Stimulated activated CD4-positive, alpha-beta T cell treated with anti-CD3 and anti-CD28 coated beads, Interleukin-2, amount 100 ng/mL, for 24 hours (primary cell): ENCODE measurements at regions not wholly inside any gene's neighbourhood (a gene's known extent, or its start where the extent isn't known, plus 50 kb on each side); places are given as distances from the start of the nearest gene placed in this dataset.

Source experiments
- DNase-seq, 2 donors: peaks; one replicate each; pipeline ENCODE4 v3.0.0-alpha.2; 2020

DNA sequence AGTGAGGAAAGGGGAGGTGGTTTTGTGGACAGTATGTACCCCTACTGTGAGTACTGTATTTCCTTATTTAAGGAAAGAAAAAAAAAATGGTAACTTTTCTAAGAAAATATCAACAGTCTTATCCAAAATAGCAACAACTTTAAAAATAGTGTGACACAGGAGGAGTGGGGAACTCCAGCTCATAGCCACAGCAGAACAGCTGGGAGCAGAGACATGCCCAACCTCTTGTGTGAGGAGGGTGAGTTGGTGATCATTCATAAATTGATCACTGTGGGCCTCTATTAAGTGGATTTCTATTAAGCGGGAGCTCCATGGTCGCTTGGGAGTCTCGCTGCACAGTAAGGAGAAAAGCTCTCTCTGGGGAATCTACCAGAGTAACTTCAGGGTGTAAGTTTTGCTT is 158.8 kb upstream of the DUSP10 start:
- DNase-seq = no peak

GRCh38 chr1:221897321-221897721 is 155.4 kb upstream of the DUSP10 start:
- DNase-seq = no peak

- DNase-seq = no peak
Measured at GRCh38 chr1:221892301-221892830, 150.5 kb upstream of the DUSP10 start.

DNA sequence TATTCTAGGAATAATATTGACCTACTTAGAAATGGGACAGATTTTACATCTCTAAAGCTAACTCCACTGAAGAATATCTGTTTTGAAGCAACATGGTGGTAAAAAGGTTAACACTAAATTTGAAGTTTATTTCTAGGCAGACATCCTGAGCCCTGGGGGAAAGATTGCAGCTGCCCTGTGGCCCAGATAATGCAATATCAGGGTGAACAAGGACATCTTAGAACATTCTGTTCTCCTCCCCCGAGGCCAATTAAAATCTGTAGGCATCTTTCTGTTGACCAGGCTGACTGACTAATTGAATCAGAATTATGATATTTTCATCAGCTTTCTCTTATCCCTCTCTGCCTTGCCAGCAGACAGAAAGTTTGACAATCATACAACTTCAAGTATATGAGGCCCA is 149.8 kb upstream of the DUSP10 start:
- DNase-seq = no peak

GRCh38 chr1:221888801-221889200 is 146.9 kb upstream of the DUSP10 start:
- no peak for DNase-seq

- DNase-seq = no peak
Measured at GRCh38 chr1:221888218-221888617, 146.3 kb upstream of the DUSP10 start.

- no peak for DNase-seq
Measured at GRCh38 chr1:221887758-221888157, 145.9 kb upstream of the DUSP10 start.

- DNase-seq = no peak
Measured at GRCh38 chr1:221887415-221887746, 145.5 kb upstream of the DUSP10 start.

- DNase-seq = no peak
Measured at GRCh38 chr1:221886743-221887414, 145.0 kb upstream of the DUSP10 start.

- DNase-seq = no peak
Measured at GRCh38 chr1:221886311-221886710, 144.4 kb upstream of the DUSP10 start.

DNA sequence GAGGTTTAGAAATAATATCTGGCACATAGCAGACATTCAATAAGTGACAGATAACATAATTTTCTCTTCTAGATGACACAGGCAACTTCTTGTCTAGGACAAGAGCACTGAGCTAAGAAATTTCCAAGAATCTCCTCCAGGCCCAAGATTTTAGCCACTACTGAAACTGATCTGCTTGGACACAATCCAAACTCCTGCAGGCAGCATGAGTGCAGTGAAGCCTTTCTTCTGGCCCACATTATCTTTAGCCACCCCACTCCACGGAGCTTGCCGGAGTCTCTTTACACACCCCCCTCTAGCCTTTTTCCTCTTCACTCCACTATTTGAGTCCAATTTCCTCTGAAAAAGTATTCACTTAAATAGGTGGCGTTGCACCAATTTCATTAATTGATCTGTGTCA is 142.9 kb upstream of the DUSP10 start:
- no peak for DNase-seq

DNA sequence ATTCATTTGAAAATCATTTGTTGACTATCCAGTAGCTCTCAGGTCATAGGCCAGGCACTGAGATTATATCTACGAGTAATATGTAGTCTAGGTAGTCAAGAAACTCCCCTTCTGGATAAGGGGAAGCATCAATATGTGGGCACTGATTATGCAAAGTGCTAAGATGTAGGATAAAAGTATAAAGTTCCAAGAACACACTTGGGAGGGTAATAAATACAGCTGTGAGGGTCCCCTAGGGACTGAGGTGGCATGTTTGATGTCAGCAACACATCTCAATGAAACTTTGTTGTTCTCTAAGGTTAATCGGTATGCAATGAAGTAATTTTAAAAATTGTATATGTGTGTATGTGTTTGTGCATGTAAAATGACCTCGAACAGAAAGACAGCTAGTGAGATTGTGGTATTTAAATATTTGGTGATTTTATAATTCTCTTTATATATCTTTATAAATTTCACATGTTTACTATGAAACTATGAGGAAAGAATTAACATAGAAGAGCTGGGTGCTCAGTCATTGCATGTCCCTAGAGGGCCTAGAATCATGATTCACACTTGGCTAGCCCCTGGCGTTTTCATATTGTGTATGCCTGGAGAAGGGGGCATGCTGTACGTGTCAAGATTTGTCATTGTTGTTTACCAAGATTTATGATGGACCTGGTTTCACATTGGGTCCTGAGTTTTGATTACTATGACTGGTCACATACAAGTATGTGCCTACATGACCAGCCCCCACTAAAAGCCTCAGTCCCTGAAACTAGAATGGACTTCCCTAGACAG is 140.1 kb upstream of the DUSP10 start:
- no peak for DNase-seq

GRCh38 chr1:221880182-221880581 is 138.3 kb upstream of the DUSP10 start:
- no peak for DNase-seq

GRCh38 chr1:221878134-221878533 is 136.2 kb upstream of the DUSP10 start:
- DNase-seq = no peak

DNA sequence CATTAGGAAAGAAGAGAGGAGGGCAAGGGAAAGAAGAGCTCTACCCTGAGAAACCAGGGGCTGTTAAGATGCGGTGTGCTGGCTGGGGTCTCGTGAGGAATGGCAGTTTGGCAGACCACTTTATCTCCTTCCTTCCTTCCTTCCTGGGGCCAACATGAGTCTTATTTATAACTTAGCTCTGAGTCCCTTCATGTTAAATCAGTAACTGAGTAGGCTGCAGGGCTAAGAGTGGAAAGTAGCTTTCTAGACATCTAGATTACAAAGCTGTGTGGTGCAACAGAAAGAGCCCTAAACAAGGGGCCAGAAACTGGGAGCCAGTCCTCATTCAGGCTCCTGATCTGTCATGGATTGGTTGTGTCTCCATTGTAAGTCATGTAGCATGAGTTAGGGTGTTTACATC is 135.4 kb upstream of the DUSP10 start:
- DNase-seq = no peak

- no peak for DNase-seq
Measured at GRCh38 chr1:221875004-221875330, 133.1 kb upstream of the DUSP10 start.

DNA sequence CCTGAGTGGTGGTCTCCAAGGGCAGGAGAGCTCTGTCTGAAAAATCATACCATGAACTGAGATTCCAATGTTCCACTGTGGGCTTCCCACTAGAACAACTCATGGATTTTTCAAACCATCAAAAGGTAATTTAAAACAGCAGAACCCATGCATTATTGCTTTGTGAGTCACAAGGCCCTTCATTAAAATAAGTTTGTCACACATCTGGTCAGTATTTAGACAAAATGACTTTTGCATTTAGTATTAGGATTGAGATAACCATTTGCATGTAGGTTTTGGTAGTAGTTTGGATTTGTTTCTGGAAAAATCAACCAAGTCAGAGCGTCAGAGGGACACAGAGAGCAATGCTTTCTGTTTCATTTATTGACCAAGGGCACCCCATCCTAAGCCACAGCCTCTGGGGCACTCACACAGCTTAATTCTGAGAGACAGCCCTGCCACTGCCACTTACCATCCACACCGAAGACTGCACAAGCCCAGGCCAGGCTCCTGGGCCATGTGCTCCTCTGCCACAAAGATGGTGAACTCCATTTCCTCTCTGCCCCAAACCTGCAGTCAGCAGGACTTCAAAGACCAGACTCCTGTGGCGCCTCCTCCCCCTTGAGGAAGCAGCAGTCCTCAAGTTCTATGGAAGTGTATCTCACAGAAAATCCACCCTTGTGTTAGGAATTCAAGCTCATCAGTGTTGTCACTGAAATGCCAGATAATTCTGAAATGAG is 132.6 kb upstream of the DUSP10 start:
- no peak for DNase-seq

DNA sequence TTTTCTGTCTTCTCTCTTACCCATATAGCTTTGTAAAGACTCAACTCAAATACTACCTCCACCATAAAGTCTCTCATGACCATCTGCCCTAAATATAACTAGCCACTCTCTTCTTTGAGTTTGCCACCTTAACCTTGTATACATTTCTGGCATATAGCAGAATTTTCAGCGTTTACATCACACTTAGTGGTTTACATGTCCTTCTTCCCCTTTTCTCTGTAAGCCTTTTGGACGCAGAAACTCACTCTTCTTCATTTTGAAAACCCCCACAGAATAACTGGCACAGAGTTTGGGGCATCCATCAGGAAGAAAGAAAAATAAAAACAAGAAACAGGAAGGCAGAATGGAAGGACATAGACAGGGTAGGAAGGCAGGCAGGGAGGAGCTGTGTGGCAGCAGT is 131.8 kb upstream of the DUSP10 start:
- DNase-seq = no peak

DNA sequence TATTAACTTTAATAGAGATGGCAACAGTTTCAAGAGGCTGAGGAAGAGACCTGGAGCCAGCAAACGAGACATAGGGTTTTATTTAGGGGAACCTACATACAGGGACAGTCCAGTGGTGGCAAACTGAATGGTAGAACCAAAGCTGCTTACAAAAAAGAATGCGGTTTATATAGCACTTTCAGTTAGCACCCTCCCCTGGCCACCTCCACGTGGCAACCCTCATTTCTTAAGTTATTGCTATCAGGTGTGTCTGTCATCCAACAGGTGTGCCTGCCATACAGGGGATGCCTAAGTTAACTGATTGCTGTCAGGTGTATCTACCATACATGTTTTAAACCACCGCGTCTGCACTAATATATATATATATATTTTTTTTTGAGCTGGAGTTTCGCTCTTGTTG is 129.2 kb upstream of the DUSP10 start:
- no peak for DNase-seq

- no peak for DNase-seq
Measured at GRCh38 chr1:221869779-221870178, 127.9 kb upstream of the DUSP10 start.

DNA sequence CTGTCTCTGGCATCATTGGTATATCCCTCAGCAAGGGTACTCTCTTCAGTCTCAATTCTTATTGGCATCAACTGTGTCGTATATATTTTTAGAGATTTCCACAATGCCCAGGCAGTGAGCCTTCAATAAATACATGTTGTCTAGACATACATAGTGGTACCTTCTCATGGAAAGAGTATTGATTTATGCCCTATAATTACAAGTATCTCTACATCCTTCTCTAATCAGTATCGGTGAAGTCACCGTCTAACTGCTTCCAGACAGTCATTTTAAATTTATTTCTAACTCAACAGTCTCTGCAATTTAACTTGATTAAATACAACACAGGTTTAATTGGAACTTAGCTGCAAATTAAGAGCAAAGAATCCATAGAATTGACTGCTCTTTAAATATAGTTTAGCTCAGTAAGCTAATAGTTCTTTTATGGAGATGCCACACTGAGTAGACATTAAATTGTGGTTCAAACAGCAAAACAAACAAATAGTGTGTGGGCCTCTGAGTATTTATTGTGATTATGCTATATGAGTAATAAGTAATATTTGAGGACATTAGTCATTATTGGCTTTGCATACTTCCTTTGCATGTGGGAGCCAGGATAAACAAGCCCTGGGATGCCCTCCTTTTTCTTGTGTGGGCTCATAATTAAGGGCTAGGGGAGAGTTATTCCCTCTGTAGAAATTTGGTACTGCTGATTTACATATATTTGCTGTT is 126.9 kb upstream of the DUSP10 start:
- DNase-seq = no peak

DNA sequence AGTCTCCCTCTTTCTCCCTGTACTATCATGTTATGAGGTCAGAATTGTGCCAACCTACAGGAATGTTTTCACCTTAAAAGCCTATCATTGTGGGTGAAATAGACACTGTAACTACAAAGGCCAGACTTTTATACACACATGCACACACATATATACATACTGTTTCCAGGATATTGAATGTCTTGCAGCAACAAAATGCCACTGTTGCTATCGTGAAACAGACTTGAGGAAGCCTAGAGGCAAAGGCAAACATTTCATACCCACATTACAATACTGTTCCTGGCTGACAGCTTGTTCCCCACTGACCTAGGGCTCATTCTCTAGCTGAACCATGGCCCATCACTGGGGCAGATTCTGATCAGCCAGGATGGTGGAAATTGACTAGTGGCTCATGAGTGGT is 125.1 kb upstream of the DUSP10 start:
- DNase-seq = no peak

DNA sequence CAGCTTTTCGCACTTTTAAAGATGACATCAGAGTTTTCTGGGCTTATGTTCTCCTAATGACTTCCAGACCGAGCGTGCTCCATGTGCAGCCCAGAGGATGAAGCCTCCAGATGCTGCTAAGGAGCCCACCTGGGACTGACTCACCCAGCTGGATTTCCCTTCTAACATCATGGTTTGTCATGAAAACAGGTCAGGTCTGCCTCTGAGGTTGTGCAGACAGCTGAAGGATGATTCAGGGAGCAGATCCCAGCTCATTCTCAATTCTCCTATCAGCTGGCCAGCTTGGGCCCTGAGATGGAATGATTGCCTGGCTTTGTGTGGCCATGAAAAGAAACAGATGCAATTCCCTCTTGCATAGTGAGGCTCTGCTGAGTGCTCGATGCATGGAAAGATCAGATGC is 123.9 kb upstream of the DUSP10 start:
- no peak for DNase-seq
